ENCODE measurements at regions not wholly inside any gene's neighbourhood (a gene's known extent, or its start where the extent isn't known, plus 50 kb on each side); places are given as distances from the start of the nearest gene placed in this dataset.

GRCh38 chr14:71702786-71703185 lies 229.4 kb upstream of the RGS6 start:
- Histone ChIP-seq H3K27ac (ENCODE audit: low read depth in 1 of 2, low read length in 2 of 2) (no peak overlapping the region), H3K27me3 (ENCODE audit: control insufficient read depth in 1 of 2, insufficient read depth in 2 of 2, low read length in 2 of 2) (no peaks in the 10 kb centered on the region), H3K9me3 (ENCODE audit: control insufficient read depth in 1 of 2, insufficient read depth in 1 of 2, low read length in 2 of 2) (no peaks in the 10 kb centered on the region), H3K36me3 (ENCODE audit: insufficient read depth, low read length) (peaks cover 15% of the 10 kb centered on the region), H3K4me1 (ENCODE audit: insufficient read depth, low read length) (no peaks in the 10 kb centered on the region), H3K4me3 (ENCODE audit: low read length) (no peak overlapping the region)
- no peak overlapping the region for H3K27ac Mint-ChIP-seq
- peaks cover 4% of the 10 kb centered on the region for H3K4me1 Mint-ChIP-seq (ENCODE audit: low read depth)
- no peaks in the 10 kb centered on the region for H3K27me3 Mint-ChIP-seq
- DNase-seq, result no peak
- peaks cover 80% of the 10 kb centered on the region for H3K36me3 Mint-ChIP-seq (ENCODE audit: low read depth)
- TF ChIP-seq CTCF (IDR thresholded peaks at IDR 0.05), result no peak
- intact Hi-C loops (cut with DNase I, micrococcal nuclease), result no loop called here
- ChIA-PET POLR2A (no interaction called here), CTCF (no interaction called here)
- H3K9me3 Mint-ChIP-seq, result no peaks in the 10 kb centered on the region
- ATAC-seq (ENCODE audit: poor library complexity), result no peak
- no peak overlapping the region for H3K4me3 Mint-ChIP-seq

- ATAC-seq (ENCODE audit: poor library complexity) (no peak), DNase-seq (no peak)
- no peaks in the 10 kb centered on the region for H3K9me3 ChIP-seq (ENCODE audit: control insufficient read depth in 1 of 2, insufficient read depth in 1 of 2, low read length in 2 of 2)
- no peak overlapping the region for H3K27ac Mint-ChIP-seq
- no peak overlapping the region for H3K27ac ChIP-seq (ENCODE audit: low read depth in 1 of 2, low read length in 2 of 2)
- no peaks in the 10 kb centered on the region for H3K9me3 Mint-ChIP-seq
- no peaks in the 10 kb centered on the region for H3K27me3 Mint-ChIP-seq
- H3K4me1 ChIP-seq (ENCODE audit: insufficient read depth, low read length), result no peaks in the 10 kb centered on the region
- peaks cover 4% of the 10 kb centered on the region for H3K4me1 Mint-ChIP-seq (ENCODE audit: low read depth)
- POLR2A ChIA-PET, result no interaction called here
- CTCF ChIA-PET, result no interaction called here
- H3K36me3 ChIP-seq (ENCODE audit: insufficient read depth, low read length), result peaks cover 15% of the 10 kb centered on the region
- no peak overlapping the region for H3K4me3 Mint-ChIP-seq
- no peak overlapping the region for H3K4me3 ChIP-seq (ENCODE audit: low read length)
- no peaks in the 10 kb centered on the region for H3K27me3 ChIP-seq (ENCODE audit: control insufficient read depth in 1 of 2, insufficient read depth in 2 of 2, low read length in 2 of 2)
- H3K36me3 Mint-ChIP-seq (ENCODE audit: low read depth), result peaks cover 73% of the 10 kb centered on the region
- intact Hi-C loops (cut with DNase I, micrococcal nuclease), result no loop called here
- no peak for TF ChIP-seq CTCF (IDR thresholded peaks at IDR 0.05)
Measured at GRCh38 chr14:71703477-71703876, 228.8 kb upstream of the RGS6 start.

GRCh38 chr14:71704210-71704609 lies 228.0 kb upstream of the RGS6 start:
- DNase-seq, result no peak
- no peak for TF ChIP-seq CTCF (IDR thresholded peaks at IDR 0.05)
- Mint-ChIP-seq H3K9me3 (no peaks in the 10 kb centered on the region), H3K4me3 (no peak overlapping the region), H3K27ac (no peak overlapping the region), H3K36me3 (ENCODE audit: low read depth) (peaks cover 69% of the 10 kb centered on the region), H3K27me3 (no peaks in the 10 kb centered on the region), H3K4me1 (ENCODE audit: low read depth) (peaks cover 4% of the 10 kb centered on the region)
- POLR2A ChIA-PET, result no interaction called here
- Histone ChIP-seq H3K36me3 (ENCODE audit: insufficient read depth, low read length) (peaks cover 15% of the 10 kb centered on the region), H3K9me3 (ENCODE audit: control insufficient read depth in 1 of 2, insufficient read depth in 1 of 2, low read length in 2 of 2) (no peaks in the 10 kb centered on the region), H3K27ac (ENCODE audit: low read depth in 1 of 2, low read length in 2 of 2) (no peak overlapping the region), H3K4me3 (ENCODE audit: low read length) (no peak overlapping the region), H3K27me3 (ENCODE audit: control insufficient read depth in 1 of 2, insufficient read depth in 2 of 2, low read length in 2 of 2) (no peaks in the 10 kb centered on the region), H3K4me1 (ENCODE audit: insufficient read depth, low read length) (no peaks in the 10 kb centered on the region)
- ATAC-seq (ENCODE audit: poor library complexity), result no peak
- intact Hi-C loops (cut with DNase I, micrococcal nuclease), result no loop called here
- CTCF ChIA-PET, result no interaction called here
